ENCODE measurements at regions not wholly inside any gene's neighbourhood (a gene's known extent, or its start where the extent isn't known, plus 50 kb on each side); places are given as distances from the start of the nearest gene placed in this dataset.

DNA sequence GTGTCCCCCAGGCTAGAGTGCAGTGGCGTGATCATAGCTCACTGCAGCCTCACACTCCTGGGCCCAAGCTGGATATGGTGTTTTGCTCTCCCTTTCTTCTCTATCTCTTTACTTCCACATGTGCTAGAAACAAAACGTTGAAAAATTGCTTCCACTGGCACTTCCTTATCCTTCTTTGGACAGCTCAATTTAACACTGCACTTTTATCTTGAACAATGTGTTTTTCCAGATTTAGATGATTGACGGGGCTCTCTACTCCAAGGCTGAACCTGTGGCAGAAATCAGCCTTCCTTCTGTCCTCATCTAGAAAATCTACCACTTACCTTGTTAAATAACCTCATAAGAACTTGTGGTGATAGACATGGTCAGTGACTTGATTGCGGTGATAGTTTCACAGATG is 165.1 kb downstream of the DAD1 start:
- TF ChIP-seq RELA (IDR thresholded peaks at IDR 0.05; ENCODE audit: borderline replicate concordance, partially characterized antibody): no peak
- POLR2A ChIA-PET: no interaction called here
- ATAC-seq: no peak
- CTCF ChIA-PET: no interaction called here
- Histone ChIP-seq H3K9me3 (replicated peaks; ENCODE audit: control insufficient read depth, insufficient read depth, low read length) (no peaks in the 10 kb centered on the region; the same call in 2 of the 3 replicates), H3K36me3 (ENCODE audit: control insufficient read depth in 2 of 2, insufficient read depth in 2 of 2, low read length in 1 of 2) (no peaks in the 10 kb centered on the region), H3K27ac (ENCODE audit: control insufficient read depth, insufficient read depth) (no peak overlapping the region), H3K4me1 (ENCODE audit: control insufficient read depth, insufficient read depth, low read length) (peaks cover 3% of the 10 kb centered on the region), H3K79me2 (ENCODE audit: control insufficient read depth, insufficient read depth, low read length) (no peaks in the 10 kb centered on the region), H3K9ac (ENCODE audit: control insufficient read depth, insufficient read depth, low read length) (no peak overlapping the region), H3K4me2 (ENCODE audit: control insufficient read depth, insufficient read depth) (no peak overlapping the region), H3K4me3 (no peak overlapping the region), H2AFZ (ENCODE audit: control insufficient read depth, low read depth, low read length) (no peak overlapping the region), H3K27me3 (replicated peaks in 1 of 2; ENCODE audit: control insufficient read depth in 2 of 2, insufficient read depth in 2 of 2, low read length in 1 of 2) (no peaks in the 10 kb centered on the region), H4K20me1 (ENCODE audit: control insufficient read depth, insufficient read depth) (no peaks in the 10 kb centered on the region)
- SMC1A ChIA-PET (ENCODE audit: uncharacterized antibody, unreplicated experiment): interaction anchor here (0.9 kb wide), 1 partner anchor 12 kb away, joined by 3 read pairs; no protein-coding TSS in a partner anchor
- in situ Hi-C loops (cut with MboI): no loop called here
- no TSS peak for BruUV-seq (replicated peaks)
- 44% methylated on average over 4 of the region's 4 CpGs for WGBS (ENCODE audit: insufficient coverage, insufficient replicate concordance, low lambda C conversion rate, missing lambda C conversion rate)
- RAD21 ChIA-PET (ENCODE audit: unreplicated experiment): no interaction called here
- FAIRE-seq: no peak
- intact Hi-C loops (cut with micrococcal nuclease; ENCODE audit: unreplicated experiment): no loop called here
- DNase-seq (ENCODE audit: low read depth, low spot score): no peak

DNA sequence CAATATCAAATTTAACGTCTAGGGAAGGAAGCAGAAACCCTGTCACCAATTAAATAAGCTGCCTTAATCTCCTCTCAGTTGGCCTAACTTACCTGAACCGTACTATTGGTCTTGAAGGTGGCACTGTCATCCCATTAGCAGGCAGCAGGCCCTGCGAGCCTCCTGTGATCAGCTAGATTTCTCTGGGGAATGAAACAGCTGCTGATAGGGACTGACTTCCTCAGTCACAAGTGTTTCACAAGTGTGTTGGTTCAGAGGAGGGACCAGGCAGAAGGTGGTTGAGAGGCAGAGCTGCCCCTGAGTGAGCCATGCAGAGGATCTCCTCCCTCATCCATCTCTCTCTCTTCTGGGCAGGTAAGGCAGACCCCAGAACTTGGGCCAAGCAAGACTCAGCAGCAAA is 166.8 kb downstream of the DAD1 start:
- BruUV-seq (replicated peaks): no TSS peak
- ATAC-seq: peak; percentile 38; the same call in 2 of the 3 replicates
- H3K4me3 ChIP-seq: no peak overlapping the region
- CTCF ChIA-PET: interaction anchor here (0.8 to 3.6 kb wide), 11 partner anchors 12 to 201 kb away, joined by 3 to 16 read pairs (median 4); no protein-coding TSS in a partner anchor
- H3K36me3 ChIP-seq (ENCODE audit: control insufficient read depth in 2 of 2, insufficient read depth in 2 of 2, low read length in 1 of 2): no peaks in the 10 kb centered on the region
- H3K9ac ChIP-seq (ENCODE audit: control insufficient read depth, insufficient read depth, low read length): no peak overlapping the region
- no peaks in the 10 kb centered on the region for H3K27me3 ChIP-seq (replicated peaks in 1 of 2; ENCODE audit: control insufficient read depth in 2 of 2, insufficient read depth in 2 of 2, low read length in 1 of 2)
- TF ChIP-seq TCF3 (IDR thresholded peaks at IDR 0.05; ENCODE audit: borderline replicate concordance, insufficient read depth, low read depth, low read length): no peak
- peak; percentile 33 for TF ChIP-seq MEF2B (IDR thresholded peaks at IDR 0.05; ENCODE audit: partially characterized antibody, poor library complexity, severe bottlenecking)
- TF ChIP-seq, protein P1, sequence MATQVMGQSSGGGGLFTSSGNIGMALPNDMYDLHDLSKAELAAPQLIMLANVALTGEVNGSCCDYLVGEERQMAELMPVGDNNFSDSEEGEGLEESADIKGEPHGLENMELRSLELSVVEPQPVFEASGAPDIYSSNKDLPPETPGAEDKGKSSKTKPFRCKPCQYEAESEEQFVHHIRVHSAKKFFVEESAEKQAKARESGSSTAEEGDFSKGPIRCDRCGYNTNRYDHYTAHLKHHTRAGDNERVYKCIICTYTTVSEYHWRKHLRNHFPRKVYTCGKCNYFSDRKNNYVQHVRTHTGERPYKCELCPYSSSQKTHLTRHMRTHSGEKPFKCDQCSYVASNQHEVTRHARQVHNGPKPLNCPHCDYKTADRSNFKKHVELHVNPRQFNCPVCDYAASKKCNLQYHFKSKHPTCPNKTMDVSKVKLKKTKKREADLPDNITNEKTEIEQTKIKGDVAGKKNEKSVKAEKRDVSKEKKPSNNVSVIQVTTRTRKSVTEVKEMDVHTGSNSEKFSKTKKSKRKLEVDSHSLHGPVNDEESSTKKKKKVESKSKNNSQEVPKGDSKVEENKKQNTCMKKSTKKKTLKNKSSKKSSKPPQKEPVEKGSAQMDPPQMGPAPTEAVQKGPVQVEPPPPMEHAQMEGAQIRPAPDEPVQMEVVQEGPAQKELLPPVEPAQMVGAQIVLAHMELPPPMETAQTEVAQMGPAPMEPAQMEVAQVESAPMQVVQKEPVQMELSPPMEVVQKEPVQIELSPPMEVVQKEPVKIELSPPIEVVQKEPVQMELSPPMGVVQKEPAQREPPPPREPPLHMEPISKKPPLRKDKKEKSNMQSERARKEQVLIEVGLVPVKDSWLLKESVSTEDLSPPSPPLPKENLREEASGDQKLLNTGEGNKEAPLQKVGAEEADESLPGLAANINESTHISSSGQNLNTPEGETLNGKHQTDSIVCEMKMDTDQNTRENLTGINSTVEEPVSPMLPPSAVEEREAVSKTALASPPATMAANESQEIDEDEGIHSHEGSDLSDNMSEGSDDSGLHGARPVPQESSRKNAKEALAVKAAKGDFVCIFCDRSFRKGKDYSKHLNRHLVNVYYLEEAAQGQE (IDR thresholded peaks at IDR 0.05; ENCODE audit: low read depth, low read length): no peak
- SMC1A ChIA-PET (ENCODE audit: uncharacterized antibody, unreplicated experiment): interaction anchor here (1.0 to 6.1 kb wide), 10 partner anchors 11 to 49 kb away, joined by 4 to 35 read pairs (median 7); no protein-coding TSS in a partner anchor
- RAD21 ChIA-PET (ENCODE audit: unreplicated experiment): interaction anchor here (0.6 to 2.3 kb wide), 5 partner anchors 27 to 103 kb away, joined by 3 to 11 read pairs (median 6); no protein-coding TSS in a partner anchor
- intact Hi-C loops (cut with micrococcal nuclease; ENCODE audit: unreplicated experiment) (loop anchor here (1.0 kb wide), 1 partner anchor 27 kb away; no protein-coding TSS in a partner anchor), in situ Hi-C loops (cut with MboI) (no loop called here)
- H3K4me1 ChIP-seq (ENCODE audit: control insufficient read depth, insufficient read depth, low read length): peaks cover 13% of the 10 kb centered on the region
- no peak overlapping the region for H2AFZ ChIP-seq (ENCODE audit: control insufficient read depth, low read depth, low read length)
- H3K27ac ChIP-seq (ENCODE audit: control insufficient read depth, insufficient read depth): no peak overlapping the region
- no peak for DNase-seq (ENCODE audit: low read depth, low spot score)
- no peaks in the 10 kb centered on the region; the same call in 2 of the 3 replicates for H3K9me3 ChIP-seq (replicated peaks; ENCODE audit: control insufficient read depth, insufficient read depth, low read length)
- no peaks in the 10 kb centered on the region for H4K20me1 ChIP-seq (ENCODE audit: control insufficient read depth, insufficient read depth)
- no peaks in the 10 kb centered on the region for H3K79me2 ChIP-seq (ENCODE audit: control insufficient read depth, insufficient read depth, low read length)
- POLR2A ChIA-PET: interaction anchor here (1.1 kb wide), 1 partner anchor 39 kb away, joined by 3 read pairs; no protein-coding TSS in a partner anchor
- no peak overlapping the region for H3K4me2 ChIP-seq (ENCODE audit: control insufficient read depth, insufficient read depth)
- no peak for FAIRE-seq
- 3% methylated on average over 3 of the region's 3 CpGs for WGBS (ENCODE audit: insufficient coverage, insufficient replicate concordance, low lambda C conversion rate, missing lambda C conversion rate)
